ENCODE measurements at regions not wholly inside any gene's neighbourhood (a gene's known extent, or its start where the extent isn't known, plus 50 kb on each side); places are given as distances from the start of the nearest gene placed in this dataset.

DNA sequence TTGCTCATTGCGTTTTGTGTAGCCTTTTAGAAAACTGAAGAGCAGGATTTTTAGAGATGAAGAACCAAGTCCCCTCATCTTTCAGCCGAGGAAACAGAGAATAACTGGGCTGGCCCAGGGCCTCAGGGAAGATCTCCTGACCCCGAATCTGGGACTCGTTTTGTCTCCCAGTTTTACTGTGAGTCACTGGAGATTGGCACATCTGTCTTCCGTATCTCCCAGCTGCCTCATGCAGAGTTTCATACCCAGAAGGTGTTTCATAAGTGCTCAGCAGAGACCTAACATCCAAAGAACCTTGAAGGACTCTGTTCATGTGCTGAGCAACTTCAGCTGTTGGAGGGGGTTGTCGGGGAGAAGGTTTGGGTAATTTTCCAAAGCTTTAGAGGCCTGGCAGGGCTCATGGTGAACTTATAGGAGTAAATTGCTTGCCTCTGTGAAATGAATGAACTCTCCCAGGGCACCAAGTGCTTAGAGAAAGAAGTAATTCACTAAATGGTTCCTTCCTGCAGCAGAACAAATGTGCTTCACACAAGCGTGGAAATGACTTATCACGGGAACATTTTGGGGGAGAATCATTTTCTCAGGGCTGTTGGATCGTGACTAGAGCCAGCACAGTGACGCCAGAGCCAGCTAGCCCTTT is 121.4 kb downstream of the FAM43A start:
- WGBS, 2 donors (ENCODE audit: low coverage in 1 of 2), result 72 to 85% methylated on average over 5 to 10 of the region's 10 CpGs
- Histone ChIP-seq H3K4me3 (no peak overlapping the region), H3K27ac (no peak overlapping the region), H3K4me1 (no peaks in the 10 kb centered on the region), H3K27me3 (peaks cover 4% of the 10 kb centered on the region), H3K36me3 (no peaks in the 10 kb centered on the region), H3K9me3 (no peaks in the 10 kb centered on the region)
- intact Hi-C loops (cut with DNase I; ENCODE audit: low total_unique reads) (no loop called here), in situ Hi-C loops (cut with MboI; ENCODE audit: low pct_ligation_motif_present in 1 of 4, low pct_unique_long_range_greater_than_20kb in 1 of 4, low sequenced_read_pairs in 3 of 4) (no loop called here)
- no peak for DNase-seq
- TF ChIP-seq POLR2A (IDR thresholded peaks at IDR 0.05), result no peak

DNA sequence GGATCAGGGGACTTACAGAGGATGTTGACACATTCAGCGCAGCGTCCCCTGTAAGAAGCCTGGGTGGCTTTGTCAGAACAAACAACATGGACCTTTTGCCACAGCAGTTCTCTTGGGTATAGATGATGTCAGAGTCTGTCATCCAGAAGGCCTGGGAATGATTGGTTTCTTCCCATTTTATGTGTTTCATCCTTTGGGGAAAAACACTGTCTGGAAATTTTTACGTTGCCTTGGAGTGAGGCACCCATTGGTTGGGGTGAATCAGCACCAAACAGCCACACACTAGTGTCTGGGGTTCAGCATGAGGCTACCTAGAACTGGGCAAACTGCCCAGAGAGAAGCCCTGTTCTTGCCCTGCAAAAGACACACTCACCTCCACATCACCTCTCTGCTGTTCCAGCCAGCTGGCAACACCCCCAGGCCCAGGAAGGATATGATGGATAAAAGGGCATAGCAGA is 123.0 kb downstream of the FAM43A start:
- in situ Hi-C loops (cut with MboI; ENCODE audit: low pct_ligation_motif_present in 1 of 4, low pct_unique_long_range_greater_than_20kb in 1 of 4, low sequenced_read_pairs in 3 of 4) (no loop called here), intact Hi-C loops (cut with DNase I; ENCODE audit: low total_unique reads) (no loop called here)
- no peak for TF ChIP-seq EP300 (IDR thresholded peaks at IDR 0.05; ENCODE audit: low read depth)
- TF ChIP-seq POLR2A (IDR thresholded peaks at IDR 0.05), result no peak
- no peak for TF ChIP-seq POLR2AphosphoS5 (IDR thresholded peaks at IDR 0.05)
- TF ChIP-seq, protein P1, sequence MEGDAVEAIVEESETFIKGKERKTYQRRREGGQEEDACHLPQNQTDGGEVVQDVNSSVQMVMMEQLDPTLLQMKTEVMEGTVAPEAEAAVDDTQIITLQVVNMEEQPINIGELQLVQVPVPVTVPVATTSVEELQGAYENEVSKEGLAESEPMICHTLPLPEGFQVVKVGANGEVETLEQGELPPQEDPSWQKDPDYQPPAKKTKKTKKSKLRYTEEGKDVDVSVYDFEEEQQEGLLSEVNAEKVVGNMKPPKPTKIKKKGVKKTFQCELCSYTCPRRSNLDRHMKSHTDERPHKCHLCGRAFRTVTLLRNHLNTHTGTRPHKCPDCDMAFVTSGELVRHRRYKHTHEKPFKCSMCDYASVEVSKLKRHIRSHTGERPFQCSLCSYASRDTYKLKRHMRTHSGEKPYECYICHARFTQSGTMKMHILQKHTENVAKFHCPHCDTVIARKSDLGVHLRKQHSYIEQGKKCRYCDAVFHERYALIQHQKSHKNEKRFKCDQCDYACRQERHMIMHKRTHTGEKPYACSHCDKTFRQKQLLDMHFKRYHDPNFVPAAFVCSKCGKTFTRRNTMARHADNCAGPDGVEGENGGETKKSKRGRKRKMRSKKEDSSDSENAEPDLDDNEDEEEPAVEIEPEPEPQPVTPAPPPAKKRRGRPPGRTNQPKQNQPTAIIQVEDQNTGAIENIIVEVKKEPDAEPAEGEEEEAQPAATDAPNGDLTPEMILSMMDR (IDR thresholded peaks at IDR 0.05), result no peak
- Histone ChIP-seq H3K4me1 (no peaks in the 10 kb centered on the region), H3K27me3 (no peaks in the 10 kb centered on the region), H3K27ac (no peak overlapping the region), H3K9me3 (no peaks in the 10 kb centered on the region), H3K36me3 (no peaks in the 10 kb centered on the region), H3K4me3 (no peak overlapping the region)
- DNase-seq, result no peak
- WGBS, 2 donors (ENCODE audit: low coverage in 1 of 2), result 83 to 100% methylated on average over 3 of the region's 3 CpGs

DNA sequence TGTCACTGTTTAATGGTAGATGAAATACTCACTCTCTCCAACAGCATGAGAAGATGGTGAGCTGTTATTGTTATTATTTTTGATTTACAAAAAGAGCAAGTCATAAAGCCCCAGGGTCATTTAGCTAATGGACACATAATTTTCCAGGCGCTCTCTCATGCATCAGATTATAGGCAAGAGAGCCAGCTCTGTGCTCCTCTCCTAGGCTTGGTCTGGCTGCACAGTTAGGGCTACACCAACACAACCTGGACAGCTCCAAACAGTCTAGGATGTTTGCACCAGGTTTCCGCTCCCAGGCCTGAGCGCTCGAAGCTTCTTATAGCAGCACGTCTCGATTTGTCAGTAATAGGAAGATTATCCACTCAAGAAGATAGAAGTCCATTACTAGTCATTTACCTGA is 123.7 kb downstream of the FAM43A start:
- intact Hi-C loops (cut with DNase I; ENCODE audit: low total_unique reads), result no loop called here
- no peak for DNase-seq
- WGBS, 2 donors (ENCODE audit: low coverage in 1 of 2), result 94 to 100% methylated on average over 3 to 6 of the region's 6 CpGs
- H3K27me3 ChIP-seq, result no peaks in the 10 kb centered on the region
- no peaks in the 10 kb centered on the region for H3K9me3 ChIP-seq
- no peaks in the 10 kb centered on the region for H3K36me3 ChIP-seq
- no peak overlapping the region for H3K4me3 ChIP-seq
- H3K4me1 ChIP-seq, result no peaks in the 10 kb centered on the region
- TF ChIP-seq POLR2A (IDR thresholded peaks at IDR 0.05), result no peak
- no peak for TF ChIP-seq EP300 (IDR thresholded peaks at IDR 0.05; ENCODE audit: low read depth)
- TF ChIP-seq POLR2AphosphoS5 (IDR thresholded peaks at IDR 0.05), result no peak
- TF ChIP-seq, protein P1 (IDR thresholded peaks at IDR 0.05), result no peak
- H3K27ac ChIP-seq, result no peak overlapping the region
- in situ Hi-C loops (cut with MboI; ENCODE audit: low pct_ligation_motif_present in 1 of 4, low pct_unique_long_range_greater_than_20kb in 1 of 4, low sequenced_read_pairs in 3 of 4), result no loop called here

DNA sequence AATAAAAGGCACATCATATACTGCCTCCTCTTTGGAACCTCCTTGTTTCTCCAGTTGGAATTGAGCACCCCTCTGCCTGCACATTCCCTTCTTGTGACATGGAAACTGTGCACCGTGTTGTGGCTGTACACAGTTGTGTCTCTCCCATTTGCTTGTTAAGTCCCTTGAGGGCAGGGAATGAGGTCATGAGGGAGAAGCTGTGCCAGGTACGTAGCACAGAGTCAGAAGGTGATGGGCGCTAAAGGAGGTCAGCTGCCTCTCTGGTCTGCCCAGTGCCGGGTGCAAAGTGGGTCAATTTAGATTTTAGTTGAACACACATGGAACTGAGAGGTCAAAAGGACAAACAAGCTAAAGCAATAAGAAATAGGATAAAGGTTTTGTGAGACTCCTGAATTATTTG is 124.4 kb downstream of the FAM43A start:
- H3K9me3 ChIP-seq, result no peaks in the 10 kb centered on the region
- no peak for DNase-seq
- no peaks in the 10 kb centered on the region for H3K36me3 ChIP-seq
- intact Hi-C loops (cut with DNase I; ENCODE audit: low total_unique reads), result no loop called here
- 78 to 90% methylated on average over 3 to 4 of the region's 4 CpGs for WGBS, 2 donors (ENCODE audit: low coverage in 1 of 2)
- no peak overlapping the region for H3K4me3 ChIP-seq
- no peak overlapping the region for H3K27ac ChIP-seq
- H3K27me3 ChIP-seq, result no peaks in the 10 kb centered on the region
- H3K4me1 ChIP-seq, result no peaks in the 10 kb centered on the region
- in situ Hi-C loops (cut with MboI; ENCODE audit: low pct_ligation_motif_present in 1 of 4, low pct_unique_long_range_greater_than_20kb in 1 of 4, low sequenced_read_pairs in 3 of 4), result no loop called here
- TF ChIP-seq POLR2AphosphoS5 (IDR thresholded peaks at IDR 0.05) (no peak), EP300 (IDR thresholded peaks at IDR 0.05; ENCODE audit: low read depth) (no peak), POLR2A (IDR thresholded peaks at IDR 0.05) (no peak)
- TF ChIP-seq, protein P1 (IDR thresholded peaks at IDR 0.05), result no peak

DNA sequence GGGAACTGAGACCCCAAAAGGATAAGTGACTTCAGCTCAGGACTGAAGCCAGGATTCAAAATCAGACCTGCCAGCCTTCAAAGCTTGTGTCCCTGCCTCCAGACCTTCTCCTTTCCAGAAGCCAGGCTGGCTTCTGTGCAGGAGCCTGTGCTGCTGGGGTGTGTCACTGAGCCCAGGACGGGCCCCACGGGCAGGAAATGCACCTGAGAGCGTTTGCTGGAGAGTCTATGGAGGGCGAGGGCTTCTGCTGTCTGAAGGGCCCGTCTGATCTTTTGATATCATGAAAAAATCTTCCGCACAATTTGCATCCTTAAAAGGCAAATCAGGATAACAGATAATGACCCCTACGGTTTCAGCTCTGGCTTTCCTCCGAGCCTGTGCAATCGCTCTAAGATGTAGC is 125.4 kb downstream of the FAM43A start:
- in situ Hi-C loops (cut with MboI; ENCODE audit: low pct_ligation_motif_present in 1 of 4, low pct_unique_long_range_greater_than_20kb in 1 of 4, low sequenced_read_pairs in 3 of 4), result no loop called here

More for the DNA sequence above, 125.4 kb downstream of the FAM43A start:
- no peaks in the 10 kb centered on the region for H3K27me3 ChIP-seq
- no peak overlapping the region for H3K4me3 ChIP-seq
- no peak overlapping the region for H3K27ac ChIP-seq
- no peaks in the 10 kb centered on the region for H3K4me1 ChIP-seq
- intact Hi-C loops (cut with DNase I; ENCODE audit: low total_unique reads), result no loop called here
- no peak for DNase-seq
- 71 to 100% methylated on average over 2 to 9 of the region's 9 CpGs for WGBS, 2 donors (ENCODE audit: low coverage in 1 of 2)
- no peak for TF ChIP-seq POLR2AphosphoS5 (IDR thresholded peaks at IDR 0.05)
- no peak for TF ChIP-seq POLR2A (IDR thresholded peaks at IDR 0.05)
- TF ChIP-seq EP300 (IDR thresholded peaks at IDR 0.05; ENCODE audit: low read depth), result no peak
- TF ChIP-seq, protein P1 (IDR thresholded peaks at IDR 0.05), result no peak
- H3K9me3 ChIP-seq, result no peaks in the 10 kb centered on the region
- no peaks in the 10 kb centered on the region for H3K36me3 ChIP-seq

All from transverse colon (tissue), 4 donors.